H1 (cell line): ENCODE measurements at regions not wholly inside any gene's neighbourhood (a gene's known extent, or its start where the extent isn't known, plus 50 kb on each side); places are given as distances from the start of the nearest gene placed in this dataset.

Source experiments
- CTCF ChIA-PET: fragments of 300-600 bp; sonication (Branson Sonifier 250); formaldehyde crosslinking; loops from one replicate; lab custom pipeline; 2021; ENCODE audit not compliant: partially characterized antibody; lab: Charles Lee
- POLR2A ChIA-PET: fragments of 300-600 bp; sonication (Branson Sonifier 250); formaldehyde crosslinking; loops from one replicate; lab custom pipeline; 2021; ENCODE audit warnings: inconsistent platforms; ENCODE audit not compliant: partially characterized antibody; lab: Charles Lee
- DNase-seq, 2 experiments: peaks; one replicate each; pipeline versions ENCODE4 v3.0.0 to v3.0.0-alpha.2; 2010 to 2022; ENCODE audit warnings: low spot score in 2 of 2, low read depth in 1 of 2, mixed read lengths in 1 of 2
- FAIRE-seq: peaks from 2 replicates; lab custom pipeline; 2011; peaks lifted over from hg19 to GRCh38; lab: Jason Lieb, UNC
- H2AFZ ChIP-seq: 2 replicates; pipeline ENCODE4 v1.8.1; 2012; ENCODE audit warnings: low read length, inconsistent platforms
- H2AK5ac ChIP-seq: 2 replicates; pipeline ENCODE4 v1.6.1; 2013; ENCODE audit warnings: low read depth, low read length
- H2BK120ac ChIP-seq: replicated peaks from 2 replicates; pipeline ENCODE3; 2013; ENCODE audit warnings: low read depth, low read length, inconsistent platforms
- H2BK12ac ChIP-seq: 2 replicates; pipeline ENCODE4 v1.6.1; 2013; ENCODE audit warnings: low read depth, low read length
- H2BK15ac ChIP-seq: 2 replicates; pipeline ENCODE4 v1.6.1; 2013; ENCODE audit warnings: low read length
- H2BK20ac ChIP-seq: 2 replicates; pipeline ENCODE4 v1.6.1; 2013; ENCODE audit warnings: low read length
- H2BK5ac ChIP-seq: 2 replicates; pipeline ENCODE4 v1.6.1; 2013; ENCODE audit warnings: low read depth, low read length
- H3K14ac ChIP-seq: 2 replicates; pipeline ENCODE4 v1.6.1; 2013; ENCODE audit warnings: inconsistent platforms; ENCODE audit not compliant: insufficient read length
- H3K18ac ChIP-seq: 2 replicates; pipeline ENCODE4 v1.6.1; 2013; ENCODE audit warnings: low read length; ENCODE audit errors: extremely low read depth
- H3K23ac ChIP-seq: 2 replicates; pipeline ENCODE4 v1.6.1; 2013; ENCODE audit warnings: inconsistent platforms; ENCODE audit not compliant: insufficient read length
- H3K23me2 ChIP-seq: 2 replicates; pipeline ENCODE4 v1.6.1; 2013; ENCODE audit warnings: low read depth, low read length
- H3K27ac ChIP-seq: 2 replicates; pipeline ENCODE4 v1.6.1; 2011; ENCODE audit warnings: low read depth, low read length, inconsistent platforms
- H3K27me3 ChIP-seq, 4 experiments: replicated peaks in 1 of 4; 1 replicate in 1 of 4; 2 replicates in 3 of 4; pipeline versions ENCODE4 v1.6.1 to v1.8.1; 2011 to 2013; ENCODE audit warnings: low read length in 3 of 4, mild to moderate bottlenecking in 3 of 4, inconsistent platforms in 2 of 4, mixed read lengths in 2 of 4, moderate library complexity in 1 of 4; ENCODE audit not compliant: control insufficient read depth in 3 of 4, insufficient read depth in 3 of 4; ENCODE audit errors: extremely low read depth in 1 of 4
- H3K36me3 ChIP-seq, 4 experiments: 2 replicates each; pipeline versions ENCODE4 v1.6.1 to v1.8.1; 2011 to 2013; ENCODE audit warnings: mild to moderate bottlenecking in 4 of 4, low read length in 3 of 4, moderate library complexity in 2 of 4, control low read depth in 1 of 4, inconsistent platforms in 1 of 4; ENCODE audit not compliant: insufficient read depth in 4 of 4, control insufficient read depth in 2 of 4
- H3K4ac ChIP-seq: replicated peaks from 2 replicates; pipeline ENCODE3; 2013; ENCODE audit warnings: low read length, low read depth, mixed read lengths, inconsistent platforms; ENCODE audit not compliant: insufficient read length
- H3K4me1 ChIP-seq, 4 experiments: replicated peaks in 1 of 4; 1 replicate in 1 of 4; 2 replicates in 3 of 4; pipeline versions ENCODE4 v1.6.1 to v1.8.1; 2011 to 2013; ENCODE audit warnings: low read length in 3 of 4, inconsistent platforms in 2 of 4, mixed read lengths in 1 of 4; ENCODE audit not compliant: insufficient read depth in 4 of 4, control insufficient read depth in 3 of 4
- H3K4me2 ChIP-seq, 2 experiments: 2 replicates each; pipeline versions ENCODE4 v1.6.1 to v1.8.1; 2011 to 2013; ENCODE audit warnings: low read depth in 2 of 2, low read length in 2 of 2, control low read depth in 1 of 2, inconsistent platforms in 1 of 2, mild to moderate bottlenecking in 1 of 2; ENCODE audit not compliant: insufficient read depth in 1 of 2
- H3K4me3 ChIP-seq, 4 experiments: fragments of 200-600, 300-600 bp in 1 of 4; sonication (generic), shearing (Covaris generic), sonication (Bioruptor Twin) in 1 of 4; 2 replicates each; pipeline versions ENCODE4 v1.5.1 to v1.8.1; 2011 to 2016; ENCODE audit warnings: low read length in 4 of 4, low read depth in 3 of 4, control low read depth in 2 of 4, inconsistent platforms in 2 of 4, mild to moderate bottlenecking in 2 of 4, mixed read lengths in 1 of 4, moderate library complexity in 1 of 4; ENCODE audit not compliant: insufficient read depth in 2 of 4; ENCODE audit errors: extremely low read depth in 1 of 4
- H3K56ac ChIP-seq: replicated peaks from 2 replicates; pipeline ENCODE3; 2013; ENCODE audit warnings: low read depth, mild to moderate bottlenecking, mixed read lengths, low read length, inconsistent platforms; ENCODE audit not compliant: insufficient read length
- H3K79me1 ChIP-seq: 2 replicates; pipeline ENCODE4 v1.6.1; 2013; ENCODE audit warnings: low read depth, low read length, control low read depth
- H3K79me2 ChIP-seq, 2 experiments: 2 replicates each; pipeline versions ENCODE4 v1.6.1 to v1.8.1; 2012 to 2013; ENCODE audit warnings: low read length in 2 of 2, mild to moderate bottlenecking in 2 of 2, inconsistent platforms in 1 of 2; ENCODE audit not compliant: insufficient read depth in 2 of 2, control insufficient read depth in 1 of 2
- H3K9ac ChIP-seq, 4 experiments: replicated peaks in 1 of 4; 1 replicate in 1 of 4; 2 replicates in 3 of 4; pipeline versions ENCODE4 v1.6.1 to v1.8.1; 2011 to 2013; ENCODE audit warnings: low read depth in 3 of 4, low read length in 3 of 4, control low read depth in 2 of 4, mild to moderate bottlenecking in 2 of 4, moderate library complexity in 2 of 4, inconsistent platforms in 1 of 4; ENCODE audit errors: extremely low read depth in 1 of 4
- H3K9me3 ChIP-seq, 2 experiments: 2 replicates each; pipeline versions ENCODE4 v1.6.1 to v1.8.1; 2012 to 2013; ENCODE audit warnings: mild to moderate bottlenecking in 2 of 2, moderate library complexity in 2 of 2, control low read depth in 1 of 2, inconsistent platforms in 1 of 2, low read depth in 1 of 2, low read length in 1 of 2, mixed read lengths in 1 of 2; ENCODE audit not compliant: insufficient read depth in 2 of 2
- H4K20me1 ChIP-seq, 2 experiments: replicated peaks in 1 of 2; 2 replicates each; pipeline versions ENCODE3 to v1.8.1; 2011 to 2013; ENCODE audit warnings: inconsistent platforms in 2 of 2, low read length in 2 of 2, mild to moderate bottlenecking in 1 of 2; ENCODE audit not compliant: insufficient read depth in 2 of 2, control insufficient read depth in 1 of 2
- H4K5ac ChIP-seq: 2 replicates; pipeline ENCODE4 v1.6.1; 2013; ENCODE audit warnings: low read length, low read depth, mixed read lengths, inconsistent platforms; ENCODE audit not compliant: insufficient read length
- H4K8ac ChIP-seq: 2 replicates; pipeline ENCODE4 v1.8.0; 2013; ENCODE audit warnings: mild to moderate bottlenecking, moderate library complexity, low read length, inconsistent platforms; ENCODE audit not compliant: insufficient read depth; ENCODE audit errors: extremely low read depth
- H4K91ac ChIP-seq: replicated peaks from 2 replicates; pipeline ENCODE3; 2013; ENCODE audit warnings: low read length, mixed read lengths, inconsistent platforms; ENCODE audit not compliant: insufficient read length
- BACH1 ChIP-seq: IDR thresholded peaks from 2 replicates; pipeline ENCODE4 v1.6.1; 2012; ENCODE audit warnings: low read length, improper control_type of control experiment
- CBX5 ChIP-seq: fragments of 300-800, 300-1000 bp; sonication (generic); IDR thresholded peaks from 2 replicates; pipeline ENCODE4 v1.7.1; 2016; ENCODE audit warnings: antibody characterized with exemption, low read length, low read depth
- CHD2 ChIP-seq: IDR thresholded peaks from 2 replicates; pipeline ENCODE4 v1.6.1; 2012; ENCODE audit warnings: low read length, improper control_type of control experiment
- CREB1 ChIP-seq: IDR thresholded peaks from 2 replicates; pipeline ENCODE4 v1.6.1; 2012; ENCODE audit warnings: inconsistent platforms
- EGR1 ChIP-seq: IDR thresholded peaks from 2 replicates; pipeline ENCODE4 v1.6.1; 2011; ENCODE audit warnings: low read depth, low read length, borderline replicate concordance
- EZH2 ChIP-seq: fragments of 200-600 bp; sonication (generic); IDR thresholded peaks from 2 replicates; pipeline ENCODE4 v1.7.1; 2012; ENCODE audit warnings: low read depth, mild to moderate bottlenecking, moderate library complexity, low read length, inconsistent platforms; ENCODE audit not compliant: severe bottlenecking
- KDM1A ChIP-seq: fragments of 200-600, 300-600 bp; sonication (generic); IDR thresholded peaks from 2 replicates; pipeline ENCODE4 v1.7.1; 2016; ENCODE audit warnings: mild to moderate bottlenecking, low read length, borderline replicate concordance
- KDM4A ChIP-seq: IDR thresholded peaks from one replicate; pipeline ENCODE4 v1.7.1; 2012; ENCODE audit warnings: low read depth, mild to moderate bottlenecking, moderate library complexity, low read length, inconsistent platforms; ENCODE audit not compliant: severe bottlenecking
- MAX ChIP-seq: IDR thresholded peaks from 2 replicates; pipeline ENCODE4 v1.6.1; 2012; ENCODE audit warnings: inconsistent platforms
- POLR2AphosphoS5 ChIP-seq: IDR thresholded peaks from 2 replicates; pipeline ENCODE4 v1.6.1; 2011; ENCODE audit warnings: low read depth, low read length
- RBBP5 ChIP-seq: IDR thresholded peaks from 2 replicates; pipeline ENCODE4 v1.7.1; 2012; ENCODE audit warnings: low read depth, mild to moderate bottlenecking, inconsistent platforms, low read length, moderate library complexity, borderline replicate concordance
- SIX5 ChIP-seq: IDR thresholded peaks from 2 replicates; pipeline ENCODE4 v1.6.1; 2011; ENCODE audit warnings: mild to moderate bottlenecking, low read depth, low read length
- TBP ChIP-seq: IDR thresholded peaks from 2 replicates; pipeline ENCODE4 v1.6.1; 2011; ENCODE audit warnings: low read depth, low read length, improper control_type of control experiment
- TEAD4 ChIP-seq: IDR thresholded peaks from 2 replicates; pipeline ENCODE4 v1.6.1; 2012; ENCODE audit warnings: low read depth, low read length, inconsistent platforms, mixed read lengths
- WGBS, 2 experiments: shearing (Covaris generic) in 1 of 2; methylation state at CpG; one replicate each; pipeline versions ENCODE4 v1.1.6 to v1.1.7; 2013 to 2015; ENCODE audit warnings: low lambda C conversion rate in 2 of 2, mixed read lengths in 2 of 2, inconsistent platforms in 1 of 2, low coverage in 1 of 2, missing lambda C conversion rate in 1 of 2; ENCODE audit not compliant: insufficient replicate concordance in 2 of 2, insufficient coverage in 1 of 2, insufficient read length in 1 of 2; ENCODE audit errors: extremely low coverage in 1 of 2, missing lambda C conversion rate in 1 of 2; 5-methylcytosine and 5-hydroxymethylcytosine counted together

GRCh38 chr3:159166899-159167586 is 365.2 kb downstream of the MFSD1 start:
- H3K4ac ChIP-seq = no peak overlapping the region
- no peak overlapping the region for H3K14ac ChIP-seq
- no peak overlapping the region for H2BK5ac ChIP-seq
- H3K9ac ChIP-seq = no peak overlapping the region
- H3K27ac ChIP-seq = no peak overlapping the region
- no peak overlapping the region for H2AFZ ChIP-seq
- CTCF ChIA-PET = interaction anchor here (0.9 to 1.1 kb wide), 3 partner anchors 13 to 37 kb away, joined by 3 to 4 read pairs (median 4); no protein-coding TSS in a partner anchor
- no peak overlapping the region for H2BK12ac ChIP-seq
- no peaks in the 10 kb centered on the region for H3K23me2 ChIP-seq
- no peak overlapping the region for H3K18ac ChIP-seq
- POLR2A ChIA-PET = no interaction called here
- no peak overlapping the region for H4K5ac ChIP-seq
- no peak overlapping the region for H2BK20ac ChIP-seq
- H3K56ac ChIP-seq = no peak overlapping the region
- FAIRE-seq = no peak
- no peaks in the 10 kb centered on the region for H3K9me3 ChIP-seq
- H4K20me1 ChIP-seq = no peaks in the 10 kb centered on the region
- no peak overlapping the region for H3K4me2 ChIP-seq
- no peaks in the 10 kb centered on the region for H3K27me3 ChIP-seq
- no peak overlapping the region for H4K8ac ChIP-seq
- H3K79me2 ChIP-seq = no peaks in the 10 kb centered on the region
- no peaks in the 10 kb centered on the region for H3K4me1 ChIP-seq
- no peaks in the 10 kb centered on the region for H3K79me1 ChIP-seq
- no peak overlapping the region for H4K91ac ChIP-seq
- no peak for TF ChIP-seq TEAD4
- TF ChIP-seq EGR1 = no peak
- no peak for TF ChIP-seq CREB1
- no peak for TF ChIP-seq BACH1
- no peak for TF ChIP-seq RBBP5
- no peak for TF ChIP-seq MAX
- no peak for TF ChIP-seq KDM4A
- TF ChIP-seq CHD2 = no peak
- TF ChIP-seq CBX5 = no peak
- TF ChIP-seq POLR2AphosphoS5 = no peak
- TF ChIP-seq KDM1A = no peak
- TF ChIP-seq EZH2 = no peak
- no peak for TF ChIP-seq TBP
- no peak for TF ChIP-seq SIX5
- TF ChIP-seq, all 59 proteins: peak for 0
- H2BK15ac ChIP-seq = no peak overlapping the region
- no peak for DNase-seq
- no peaks in the 10 kb centered on the region for H3K36me3 ChIP-seq
- no peak overlapping the region for H2AK5ac ChIP-seq
- WGBS, 2 experiments = 98% methylated on average over 2 of the region's 2 CpGs; no CpG with 5 or more reads in 1 of the 2 experiments
- no peak overlapping the region for H3K23ac ChIP-seq
- H2BK120ac ChIP-seq = no peak overlapping the region
- no peak overlapping the region for H3K4me3 ChIP-seq
